Loucy (cell line): ENCODE measurements at regions not wholly inside any gene's neighbourhood (a gene's known extent, or its start where the extent isn't known, plus 50 kb on each side); places are given as distances from the start of the nearest gene placed in this dataset.

Experiments used
- CTCF ChIP-seq: fragments of 200-600 bp; sonication (generic); conservative IDR thresholded peaks from 2 replicates; pipeline ENCODE4 v1.5.1; 2014; ENCODE audit warnings: mild to moderate bottlenecking, antibody characterized with exemption, low read length
- EZH2phosphoT487 ChIP-seq: fragments of 200-600 bp; IDR thresholded peaks from 2 replicates; pipeline ENCODE4 v1.6.1; 2018; ENCODE audit warnings: antibody characterized with exemption, mild to moderate bottlenecking, moderate library complexity, borderline replicate concordance

- no peak for TF ChIP-seq CTCF
- no peak for TF ChIP-seq EZH2phosphoT487
Measured at GRCh38 chr9:90060256-90060655, 455.4 kb downstream of the GADD45G start.
